ENCODE measurements at regions not wholly inside any gene's neighbourhood (a gene's known extent, or its start where the extent isn't known, plus 50 kb on each side); places are given as distances from the start of the nearest gene placed in this dataset.

- DNase-seq (ENCODE audit: extremely low read depth, low read depth), result no peak
- TF ChIP-seq CTCF (IDR thresholded peaks at IDR 0.05; ENCODE audit: low read depth, low read length), result no peak
Measured at GRCh38 chr5:164972973-164973372, 1467.6 kb downstream of the MAT2B start.

DNA sequence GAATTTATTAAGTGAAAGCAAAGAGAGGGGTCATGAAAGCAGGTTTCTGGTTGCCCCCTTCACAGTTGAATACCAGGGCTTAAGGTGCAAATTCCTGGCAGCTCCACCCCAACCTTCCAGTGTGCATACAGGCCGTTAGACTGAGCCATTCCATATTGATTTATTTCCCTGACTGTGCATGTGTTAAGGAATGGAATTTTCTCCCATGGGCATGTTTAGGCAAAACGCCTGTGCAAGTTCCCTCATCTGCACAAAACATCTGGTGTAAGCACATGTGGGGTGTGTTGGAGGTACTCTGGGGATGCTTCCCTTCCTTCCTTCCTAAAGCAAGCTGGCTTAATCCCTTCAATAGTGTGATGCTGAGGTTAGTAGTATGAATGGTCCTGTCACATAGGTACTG, 1470.6 kb downstream of the MAT2B start:
- TF ChIP-seq CTCF (IDR thresholded peaks at IDR 0.05; ENCODE audit: low read depth, low read length), result no peak

GRCh38 chr5:164980480-164980879, 1475.1 kb downstream of the MAT2B start:
- TF ChIP-seq CTCF (IDR thresholded peaks at IDR 0.05; ENCODE audit: low read depth, low read length), result no peak
- no peak for DNase-seq (ENCODE audit: extremely low read depth, low read depth)

More for the DNA sequence above, 1470.6 kb downstream of the MAT2B start:
- DNase-seq (ENCODE audit: extremely low read depth, low read depth), result no peak

GRCh38 chr5:164998142-164998541, 1492.7 kb downstream of the MAT2B start:
- DNase-seq (ENCODE audit: extremely low read depth, low read depth), result no peak
- TF ChIP-seq CTCF (IDR thresholded peaks at IDR 0.05; ENCODE audit: low read depth, low read length), result no peak

- no peak for TF ChIP-seq CTCF (IDR thresholded peaks at IDR 0.05; ENCODE audit: low read depth, low read length)
- DNase-seq (ENCODE audit: extremely low read depth, low read depth), result no peak
Measured at GRCh38 chr5:164998590-164998989, 1493.2 kb downstream of the MAT2B start.

GRCh38 chr5:165000479-165001190, 1495.2 kb downstream of the MAT2B start:
- DNase-seq (ENCODE audit: extremely low read depth, low read depth), result no peak
- no peak for TF ChIP-seq CTCF (IDR thresholded peaks at IDR 0.05; ENCODE audit: low read depth, low read length)

- TF ChIP-seq CTCF (IDR thresholded peaks at IDR 0.05; ENCODE audit: low read depth, low read length), result no peak
- no peak for DNase-seq (ENCODE audit: extremely low read depth, low read depth)
Measured at GRCh38 chr5:165003283-165003682, 1497.9 kb downstream of the MAT2B start.
